SK-N-SH (cell line): ENCODE measurements at regions not wholly inside any gene's neighbourhood (a gene's known extent, or its start where the extent isn't known, plus 50 kb on each side); places are given as distances from the start of the nearest gene placed in this dataset.

ENCODE experiments used
- CTCF ChIA-PET: fragments of 300-600, 350-600 bp; formaldehyde crosslinking; extraction: SDS; loops from one replicate; lab custom pipeline; 2021; lab: Yijun Ruan, JAX
- POLR2A ChIA-PET: fragments of 350-600 bp; sonication (Branson Sonifier 250); formaldehyde crosslinking; extraction: SDS; loops from one replicate; lab custom pipeline; 2020; ENCODE audit warnings: antibody characterized with exemption, inconsistent platforms; lab: Yijun Ruan, JAX
- DNase-seq: peaks from one replicate; pipeline ENCODE4 v3.0.0; 2012
- H2AFZ ChIP-seq: fragments of 200-600 bp; sonication (generic); 2 replicates; pipeline ENCODE4 v1.8.1; 2016; ENCODE audit warnings: antibody characterized with exemption, mild to moderate bottlenecking, low read depth
- H3F3A ChIP-seq: fragments of 200-600 bp; sonication (generic); replicated peaks from 2 replicates; pipeline ENCODE3; 2016; ENCODE audit warnings: antibody characterized with exemption, mild to moderate bottlenecking; ENCODE audit not compliant: insufficient read depth
- H3K27ac ChIP-seq, 2 experiments: fragments of 200-500 bp in 1 of 2; fragments of 200-600 bp in 1 of 2; sonication (Bioruptor generic) in 1 of 2; sonication (generic), shearing (Covaris generic) in 1 of 2; 2 replicates each; pipeline versions ENCODE4 v1.5.1 to v1.6.1; 2014 to 2016; ENCODE audit warnings: low read depth in 2 of 2, inconsistent platforms in 1 of 2, low read length in 1 of 2, mild to moderate bottlenecking in 1 of 2, mixed read lengths in 1 of 2
- H3K27me3 ChIP-seq: fragments of 200-600 bp; sonication (generic), shearing (Covaris generic); 2 replicates; pipeline ENCODE4 v1.6.1; 2016; ENCODE audit warnings: mixed run types; ENCODE audit not compliant: insufficient read depth
- H3K36me3 ChIP-seq, 2 experiments: fragments of 200-500 bp in 1 of 2; fragments of 200-600 bp in 1 of 2; sonication (Bioruptor generic) in 1 of 2; sonication (generic) in 1 of 2; replicated peaks in 1 of 2; 2 replicates each; pipeline versions ENCODE3 to v1.5.1; 2014 to 2016; ENCODE audit warnings: low read length in 1 of 2, mild to moderate bottlenecking in 1 of 2; ENCODE audit not compliant: insufficient read depth in 2 of 2, control insufficient read depth in 1 of 2
- H3K4me1 ChIP-seq, 2 experiments: fragments of 200-500 bp in 1 of 2; fragments of 200-600 bp in 1 of 2; sonication (Bioruptor generic) in 1 of 2; sonication (generic), shearing (Covaris generic) in 1 of 2; 2 replicates each; pipeline versions ENCODE4 v1.5.1 to v1.6.1; 2014 to 2016; ENCODE audit warnings: low read depth in 1 of 2, low read length in 1 of 2, mixed run types in 1 of 2; ENCODE audit not compliant: insufficient read depth in 2 of 2, control insufficient read depth in 1 of 2
- H3K4me2 ChIP-seq: fragments of 200-600 bp; sonication (generic), shearing (Covaris generic); 2 replicates; pipeline ENCODE4 v1.6.1; 2017; ENCODE audit warnings: mixed run types
- H3K4me3 ChIP-seq, 2 experiments: fragments of 200-500 bp in 1 of 2; fragments of 200-600 bp in 1 of 2; sonication (Bioruptor generic) in 1 of 2; sonication (generic), shearing (Covaris generic) in 1 of 2; 2 replicates each; pipeline versions ENCODE4 v1.5.1 to v1.8.1; 2014 to 2016; ENCODE audit warnings: low read depth in 2 of 2, inconsistent platforms in 1 of 2, low read length in 1 of 2, mild to moderate bottlenecking in 1 of 2, mixed read lengths in 1 of 2, moderate library complexity in 1 of 2
- H3K79me2 ChIP-seq: fragments of 200-600 bp; sonication (generic); 2 replicates; pipeline ENCODE4 v1.8.1; 2017; ENCODE audit warnings: mild to moderate bottlenecking; ENCODE audit not compliant: insufficient read depth
- H3K9ac ChIP-seq: fragments of 200-600 bp; sonication (generic); 2 replicates; pipeline ENCODE4 v1.6.1; 2017; ENCODE audit warnings: mixed run types
- H3K9me2 ChIP-seq: fragments of 200-600 bp; sonication (generic); 2 replicates; pipeline ENCODE4 v1.6.1; 2017; ENCODE audit warnings: mixed run types
- H3K9me3 ChIP-seq: fragments of 200-600 bp; sonication (generic); 2 replicates; pipeline ENCODE4 v1.6.1; 2017; ENCODE audit warnings: mixed run types, mild to moderate bottlenecking, moderate library complexity
- H4K20me1 ChIP-seq: fragments of 200-600 bp; sonication (generic); 2 replicates; pipeline ENCODE4 v1.6.1; 2017; ENCODE audit warnings: mild to moderate bottlenecking, mixed run types; ENCODE audit not compliant: insufficient read depth
- CHD2 ChIP-seq: fragments of 150-350 bp; IDR thresholded peaks from 2 replicates; pipeline ENCODE4 v1.6.1; 2018; ENCODE audit warnings: low read length; ENCODE audit not compliant: partially characterized antibody
- ELF1 ChIP-seq: IDR thresholded peaks from 2 replicates; pipeline ENCODE4 v1.4.0; 2012
- EP300 ChIP-seq, 2 experiments: IDR thresholded peaks; 2 replicates each; pipeline versions ENCODE4 v1.4.0 to v1.6.1; 2012; ENCODE audit warnings: borderline replicate concordance in 1 of 2, low read depth in 1 of 2, low read length in 1 of 2
- EZH2phosphoT487 ChIP-seq: fragments of 200-600 bp; sonication (generic); IDR thresholded peaks from 2 replicates; pipeline ENCODE4 v1.6.1; 2017; ENCODE audit warnings: low read depth, mixed run types, mild to moderate bottlenecking, antibody characterized with exemption, moderate library complexity, borderline replicate concordance
- FOXJ3 ChIP-seq: sonication (generic); formaldehyde crosslinking; IDR thresholded peaks from 2 replicates; pipeline ENCODE4 v1.5.1; 2020; ENCODE audit warnings: mild to moderate bottlenecking, missing genetic modification reagents
- FOXM1 ChIP-seq: IDR thresholded peaks from 2 replicates; pipeline ENCODE4 v1.4.0; 2012; ENCODE audit warnings: low read depth, mild to moderate bottlenecking
- IRF3 ChIP-seq: fragments of 150-350 bp; IDR thresholded peaks from 2 replicates; pipeline ENCODE4 v1.6.1; 2016; ENCODE audit warnings: mild to moderate bottlenecking, low read depth, low read length
- JUND ChIP-seq: IDR thresholded peaks from 2 replicates; pipeline ENCODE4 v1.4.0; 2012
- PBX3 ChIP-seq: IDR thresholded peaks from 2 replicates; pipeline ENCODE4; 2012
- POLR2AphosphoS5 ChIP-seq: IDR thresholded peaks from 2 replicates; pipeline ENCODE4 v1.6.1; 2012; ENCODE audit warnings: low read depth, low read length
- RAD21 ChIP-seq: IDR thresholded peaks from 2 replicates; pipeline ENCODE4 v1.6.1; 2012; ENCODE audit warnings: mild to moderate bottlenecking, low read length
- RCOR1 ChIP-seq: fragments of 150-350 bp; IDR thresholded peaks from 2 replicates; pipeline ENCODE4 v1.6.1; 2017; ENCODE audit warnings: antibody characterized with exemption, low read length
- REST ChIP-seq: IDR thresholded peaks from 2 replicates; pipeline ENCODE4 v1.6.1; 2012; ENCODE audit warnings: mild to moderate bottlenecking, low read depth, low read length, moderate library complexity
- RFX5 ChIP-seq: IDR thresholded peaks from 2 replicates; pipeline ENCODE4 v1.6.1; 2012; ENCODE audit warnings: mild to moderate bottlenecking, improper control_type of control experiment, low read length
- RXRA ChIP-seq: IDR thresholded peaks from 2 replicates; pipeline ENCODE4 v1.4.0; 2012; ENCODE audit warnings: low read depth, mild to moderate bottlenecking, borderline replicate concordance
- SIN3A ChIP-seq: IDR thresholded peaks from 2 replicates; pipeline ENCODE4 v1.6.1; 2012; ENCODE audit warnings: low read depth, mild to moderate bottlenecking, low read length, moderate library complexity, borderline replicate concordance
- SMC3 ChIP-seq: IDR thresholded peaks from 2 replicates; pipeline ENCODE4 v1.6.1; 2012; ENCODE audit warnings: low read depth, low read length, improper control_type of control experiment
- TCF12 ChIP-seq: IDR thresholded peaks from 2 replicates; pipeline ENCODE4 v1.4.0; 2012
- TEAD4 ChIP-seq: IDR thresholded peaks from 2 replicates; pipeline ENCODE4 v1.4.0; 2012; ENCODE audit warnings: mild to moderate bottlenecking, borderline replicate concordance; ENCODE audit not compliant: insufficient read depth
- USF1 ChIP-seq: IDR thresholded peaks from 2 replicates; pipeline ENCODE4 v1.4.0; 2012; ENCODE audit warnings: low read depth, borderline replicate concordance
- YY1 ChIP-seq: IDR thresholded peaks from 2 replicates; pipeline ENCODE4 v1.4.0; 2012; ENCODE audit warnings: low read depth, mild to moderate bottlenecking
- WGBS: methylation state at CpG from one replicate; pipeline ENCODE4 v1.1.6; 2017; ENCODE audit warnings: low lambda C conversion rate; 5-methylcytosine and 5-hydroxymethylcytosine counted together

GRCh38 chr12:92035477-92035876 lies 110.2 kb downstream of the BTG1 start:
- WGBS: 93% methylated on average over 1 of the region's 1 CpG
- Histone ChIP-seq H3K9me2 (no peaks in the 10 kb centered on the region), H2AFZ (peak overlapping the region; percentile 80; the same call in 1 of the 2 replicates), H3F3A (no peaks in the 10 kb centered on the region), H3K4me3 (no peak overlapping the region), H3K79me2 (no peaks in the 10 kb centered on the region), H4K20me1 (no peaks in the 10 kb centered on the region), H3K4me1 (peaks cover 17 to 36% of the 10 kb centered on the region in 2 experiments; a peak in 3 of 4 replicates), H3K4me2 (peak overlapping the region; percentile 76), H3K27ac (peak overlapping the region; percentile 1 to 85; a peak in 2 of 4 replicates), H3K9me3 (no peaks in the 10 kb centered on the region), H3K9ac (no peak overlapping the region), H3K36me3 (no peaks in the 10 kb centered on the region), H3K27me3 (no peaks in the 10 kb centered on the region)
- POLR2A ChIA-PET: no interaction called here
- TF ChIP-seq EZH2phosphoT487: no peak
- TF ChIP-seq PBX3: no peak
- no peak for TF ChIP-seq FOXJ3 (CRISPR knock-in tag)
- TF ChIP-seq ELF1: no peak
- TF ChIP-seq FOXM1: no peak
- no peak for TF ChIP-seq TCF12
- TF ChIP-seq YY1: no peak
- no peak for TF ChIP-seq EP300 (IDR thresholded peaks at IDR 0.05; ENCODE audit: borderline replicate concordance in 1 of 2, low read depth in 1 of 2, low read length in 1 of 2)
- TF ChIP-seq TEAD4: no peak
- no peak for TF ChIP-seq SIN3A
- DNase-seq: no peak
- CTCF ChIA-PET: no interaction called here

- peak overlapping the region; percentile 80 for H2AFZ ChIP-seq
- peak overlapping the region; percentile 1 to 85; a peak in 3 of 4 replicates for H3K27ac ChIP-seq
- H3K9me2 ChIP-seq: no peaks in the 10 kb centered on the region
- H3K4me3 ChIP-seq: peak overlapping the region; percentile 24 to 28; a peak in 2 of 4 replicates
- H3K36me3 ChIP-seq: no peaks in the 10 kb centered on the region
- DNase-seq: peak; percentile 40
- peak overlapping the region; percentile 76 for H3K4me2 ChIP-seq
- POLR2A ChIA-PET: no interaction called here
- peak overlapping the region; percentile 27; the same call in 1 of the 2 replicates for H3K9ac ChIP-seq
- H4K20me1 ChIP-seq: no peaks in the 10 kb centered on the region
- no peaks in the 10 kb centered on the region for H3K79me2 ChIP-seq
- 10% methylated on average over 10 of the region's 10 CpGs for WGBS
- no peaks in the 10 kb centered on the region for H3K27me3 ChIP-seq
- H3F3A ChIP-seq: no peaks in the 10 kb centered on the region
- H3K9me3 ChIP-seq: no peaks in the 10 kb centered on the region
- CTCF ChIA-PET: interaction anchor here (0.9 kb wide), 1 partner anchor 12 kb away, joined by 3 read pairs; no protein-coding TSS in a partner anchor
- peaks cover 17 to 38% of the 10 kb centered on the region in 2 experiments; a peak in 3 of 4 replicates for H3K4me1 ChIP-seq
- TF ChIP-seq RCOR1: peak; percentile 83
- TF ChIP-seq TCF12: peak; percentile 80
- TF ChIP-seq IRF3: no peak
- TF ChIP-seq ELF1: no peak
- TF ChIP-seq RFX5: no peak
- peak; percentile 28 for TF ChIP-seq RAD21
- no peak for TF ChIP-seq POLR2AphosphoS5
- no peak for TF ChIP-seq RXRA
- peak; percentile 55 for TF ChIP-seq CHD2
- peak; percentile 16; the same call in 1 of the 2 replicates for TF ChIP-seq JUND
- no peak for TF ChIP-seq REST
- TF ChIP-seq SMC3: no peak
- TF ChIP-seq USF1: peak; percentile 59; the same call in 1 of the 2 replicates
- peak; percentile 80 for TF ChIP-seq PBX3
Measured at GRCh38 chr12:92034858-92035401, 110.7 kb downstream of the BTG1 start.
